ENCODE measurements at regions not wholly inside any gene's neighbourhood (a gene's known extent, or its start where the extent isn't known, plus 50 kb on each side); places are given as distances from the start of the nearest gene placed in this dataset.

DNA sequence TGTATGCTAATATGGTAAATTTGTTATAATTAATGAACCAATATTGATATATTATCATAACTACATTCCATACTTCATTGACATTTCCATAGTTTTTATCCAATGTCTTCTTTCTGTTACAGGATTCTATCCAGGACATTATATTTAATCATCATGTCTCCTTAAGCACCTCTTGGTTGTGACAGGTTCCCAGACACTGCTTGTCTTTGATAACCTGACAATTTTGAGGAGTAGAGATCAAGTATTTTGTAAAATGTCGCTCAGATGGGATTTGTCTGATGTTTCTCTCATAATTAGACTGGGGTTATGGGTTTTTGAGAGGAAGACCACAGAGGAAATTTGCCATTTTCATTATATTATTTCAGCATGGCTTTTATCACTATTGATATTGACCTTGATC is 317.4 kb downstream of the PLOD2 start:
- H3K27ac ChIP-seq (ENCODE audit: insufficient read length, low read depth, low read length), result no peak overlapping the region
- H4K5ac ChIP-seq (ENCODE audit: insufficient read length, low read depth, low read length), result no peak overlapping the region
- no peak overlapping the region for H3K18ac ChIP-seq (ENCODE audit: insufficient read length, low read depth, low read length)
- no peak for TF ChIP-seq CTCF (conservative IDR thresholded peaks at IDR 0.05)
- no peak overlapping the region for H3K23ac ChIP-seq (ENCODE audit: insufficient read length, low read depth, low read length)
- no peaks in the 10 kb centered on the region for H3K4me1 ChIP-seq (ENCODE audit: insufficient read depth, low read length)
- Mint-ChIP-seq H3K4me1 (no peaks in the 10 kb centered on the region), H3K4me3 (no peak overlapping the region), H3K27me3 (ENCODE audit: low read depth) (no peaks in the 10 kb centered on the region), H3K36me3 (ENCODE audit: insufficient read depth in 1 of 3, low read depth in 3 of 3) (no peaks in the 10 kb centered on the region; a peak in 1 of 7 replicates), H3K27ac (no peak overlapping the region), H3K9me3 (no peaks in the 10 kb centered on the region)
- H3K4me2 ChIP-seq (ENCODE audit: insufficient read depth, insufficient read length, low read length), result no peak overlapping the region
- no peak overlapping the region for H3K14ac ChIP-seq (ENCODE audit: insufficient read depth, low read length)
- H3K9ac ChIP-seq (ENCODE audit: extremely low read depth, insufficient read length, low read length), result no peak overlapping the region
- no peak overlapping the region for H2BK15ac ChIP-seq (ENCODE audit: low read depth, low read length)
- H3K23me2 ChIP-seq (ENCODE audit: insufficient read length, low read depth, low read length, poor library complexity, severe bottlenecking), result no peaks in the 10 kb centered on the region
- no peak overlapping the region for H2BK120ac ChIP-seq (ENCODE audit: low read depth, low read length, poor library complexity, severe bottlenecking)
- no peaks in the 10 kb centered on the region for H3K27me3 ChIP-seq (ENCODE audit: insufficient read depth, low read length)
- no peak for DNase-seq
- H4K91ac ChIP-seq (ENCODE audit: insufficient read length, low read depth, low read length), result no peak overlapping the region
- no peaks in the 10 kb centered on the region for H4K20me1 ChIP-seq (ENCODE audit: control insufficient read depth, insufficient read depth, insufficient read length)
- H3K4ac ChIP-seq (ENCODE audit: low read depth, low read length), result no peak overlapping the region
- no peak overlapping the region for H2AK5ac ChIP-seq (ENCODE audit: insufficient read length, low read length)
- no peaks in the 10 kb centered on the region for H3K79me2 ChIP-seq (ENCODE audit: insufficient read depth, low read length)
- H4K8ac ChIP-seq (replicated peaks; ENCODE audit: insufficient read length, low read depth, low read length), result no peak overlapping the region
- no peak overlapping the region for H2AFZ ChIP-seq (ENCODE audit: low read length)
- no peak overlapping the region for H2BK5ac ChIP-seq (ENCODE audit: insufficient read length, low read length)
- no peak overlapping the region for H2BK20ac ChIP-seq (ENCODE audit: low read depth, low read length, poor library complexity, severe bottlenecking)
- no peaks in the 10 kb centered on the region for H3K9me3 ChIP-seq (ENCODE audit: control insufficient read depth, low read depth, low read length)
- H3K79me1 ChIP-seq (ENCODE audit: insufficient read depth, low read depth, low read length, poor library complexity, severe bottlenecking), result no peaks in the 10 kb centered on the region
- H3K56ac ChIP-seq (ENCODE audit: insufficient read length, low read depth, low read length), result no peak overlapping the region
- no peak overlapping the region for H3T11ph ChIP-seq (ENCODE audit: low read length)
- no peak overlapping the region for H2BK12ac ChIP-seq (ENCODE audit: insufficient read length, low read depth, low read length)
- WGBS (ENCODE audit: extremely low coverage, insufficient read length, low lambda C conversion rate), result no CpG with 5 or more reads among the region's 1 CpG

Data from H9 (cell line).